Fibroblast of mammary gland (primary cell): ENCODE measurements at regions not wholly inside any gene's neighbourhood (a gene's known extent, or its start where the extent isn't known, plus 50 kb on each side); places are given as distances from the start of the nearest gene placed in this dataset.
A peak's percentile ranks its signal among the peaks of the same experiment; 100 is the strongest.
"Not testable (repeated sequence)": the region's sequence is repeated elsewhere in the genome, so short reads cannot be mapped to it uniquely, and the experiment has no call there.

ENCODE experiments used
- DNase-seq: peaks from one replicate; pipeline ENCODE4 v3.0.0-alpha.2; 2010; ENCODE audit warnings: low read depth
- H3K4me3 ChIP-seq: 2 replicates; pipeline ENCODE4 v1.5.1; 2011; ENCODE audit warnings: low read depth, mild to moderate bottlenecking, low read length, moderate library complexity; ENCODE audit not compliant: control insufficient read depth
- CTCF ChIP-seq: conservative IDR thresholded peaks from 2 replicates; pipeline ENCODE4 v1.5.1; 2011; ENCODE audit warnings: low read depth, low read length, inconsistent platforms; ENCODE audit not compliant: control insufficient read depth, insufficient read depth

GRCh38 chr1:211206981-211207380, 52.2 kb upstream of the RCOR3 start:
- DNase-seq = no peak
- TF ChIP-seq CTCF = no peak
- no peak overlapping the region for H3K4me3 ChIP-seq

GRCh38 chr1:211200311-211200710, 58.9 kb upstream of the RCOR3 start:
- H3K4me3 ChIP-seq = no peak overlapping the region
- no peak for DNase-seq
- no peak for TF ChIP-seq CTCF

DNA sequence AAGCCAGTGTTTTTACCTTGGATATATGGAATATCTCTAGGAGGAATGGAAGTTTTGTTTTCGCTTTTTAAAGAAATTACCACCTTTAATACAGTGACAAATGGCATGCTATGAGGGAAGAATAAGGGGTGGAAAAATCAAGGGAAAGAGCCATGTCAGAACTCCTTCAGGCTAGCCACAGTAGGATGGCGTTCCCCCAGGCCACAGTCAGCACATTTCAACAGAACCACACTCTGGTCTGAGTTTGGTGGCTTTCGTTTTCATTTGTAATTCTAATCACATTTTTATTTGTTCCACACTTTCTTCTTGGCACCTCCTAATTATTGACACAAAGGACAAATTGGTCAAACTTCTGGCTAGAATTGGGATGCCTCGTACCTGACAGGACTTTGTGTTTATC, 60.3 kb upstream of the RCOR3 start:
- H3K4me3 ChIP-seq = no peak overlapping the region
- no peak for DNase-seq
- no peak for TF ChIP-seq CTCF

GRCh38 chr1:211198111-211198510, 61.1 kb upstream of the RCOR3 start:
- no peak for TF ChIP-seq CTCF
- H3K4me3 ChIP-seq = no peak overlapping the region
- peak; percentile 66 for DNase-seq

DNA sequence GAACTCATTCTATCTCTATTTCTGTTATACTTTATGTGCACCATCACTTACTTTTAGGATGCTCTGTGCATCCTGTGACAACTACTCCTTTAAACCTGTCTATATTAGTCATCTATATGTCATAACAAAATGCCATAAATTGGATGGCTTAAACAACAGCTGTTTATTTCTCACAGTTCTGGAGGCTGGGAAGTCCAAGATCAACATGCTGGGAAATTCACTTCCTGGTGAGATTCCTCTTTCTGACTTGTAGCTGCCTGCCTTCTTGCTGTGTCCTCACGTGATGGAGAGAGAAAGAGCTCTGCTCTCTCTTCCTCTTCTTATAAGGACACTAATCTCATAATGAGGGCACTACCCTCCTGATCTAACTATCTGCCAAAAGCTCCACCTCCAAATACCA, 62.3 kb upstream of the RCOR3 start:
- no peak for DNase-seq
- no peak for TF ChIP-seq CTCF
- no peak overlapping the region for H3K4me3 ChIP-seq

GRCh38 chr1:211194826-211195225, 60.9 kb upstream of the KCNH1 start:
- no peak for DNase-seq
- H3K4me3 ChIP-seq = no peak overlapping the region
- no peak for TF ChIP-seq CTCF

DNA sequence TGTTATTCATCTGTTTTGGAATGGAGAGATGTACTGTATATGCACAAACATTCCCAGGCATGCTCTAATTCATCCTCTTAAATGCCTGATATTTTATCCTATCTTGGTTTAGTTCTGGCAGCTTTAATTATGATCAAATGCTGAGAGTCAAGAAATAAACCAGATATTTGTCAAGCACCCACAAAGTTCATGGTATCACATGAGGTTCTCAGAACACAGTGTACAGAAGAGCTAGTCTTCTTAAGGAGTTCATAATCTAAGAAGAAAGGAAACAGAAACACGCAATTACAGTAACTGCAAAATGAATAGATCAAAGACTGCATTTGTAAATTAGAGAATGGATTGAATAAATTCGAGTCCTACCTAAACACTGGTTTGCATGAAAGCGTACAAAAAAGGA, 58.3 kb upstream of the KCNH1 start:
- no peak for TF ChIP-seq CTCF
- DNase-seq = no peak
- H3K4me3 ChIP-seq = no peak overlapping the region

GRCh38 chr1:211188721-211189120, 54.8 kb upstream of the KCNH1 start:
- not testable (repeated sequence) for DNase-seq

More at GRCh38 chr1:211188721-211189120, 54.8 kb upstream of the KCNH1 start:
- not testable (repeated sequence) for H3K4me3 ChIP-seq
